ENCODE measurements at regions not wholly inside any gene's neighbourhood (a gene's known extent, or its start where the extent isn't known, plus 50 kb on each side); places are given as distances from the start of the nearest gene placed in this dataset.

DNA sequence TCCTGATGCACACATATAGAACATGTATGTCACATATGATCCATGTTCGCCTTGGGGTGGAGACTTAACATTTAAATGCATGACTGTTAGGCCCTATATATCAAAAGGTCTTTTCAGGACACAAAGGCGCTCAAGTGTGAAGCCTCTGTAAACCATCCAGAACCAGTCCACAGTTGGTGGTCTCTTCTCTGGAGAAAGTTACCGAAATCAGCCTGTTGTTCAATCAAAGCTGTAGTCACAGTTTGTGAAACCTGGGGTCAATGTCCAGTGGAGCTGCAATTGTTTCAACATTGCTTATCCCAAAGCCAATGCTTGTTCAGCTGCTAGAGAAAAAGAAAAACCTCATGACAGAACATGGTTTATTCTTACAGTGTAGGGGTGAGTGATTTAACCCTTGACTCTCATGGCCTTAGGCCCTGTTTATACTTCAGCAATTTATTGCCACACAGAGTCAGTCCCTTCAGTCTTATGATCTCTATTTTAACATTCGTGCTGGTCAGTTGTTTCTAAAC, 193.6 kb upstream of the CST7 start:
- no peak overlapping the region for H3K4me3 ChIP-seq (ENCODE audit: low read depth in 1 of 2, low read length in 2 of 2)
- no peak overlapping the region for H3K27ac ChIP-seq (ENCODE audit: low read depth in 2 of 2, low read length in 1 of 2)
- no peaks in the 10 kb centered on the region for H3K9me3 ChIP-seq (ENCODE audit: control insufficient read depth in 2 of 2, insufficient read depth in 1 of 2, low read depth in 1 of 2, low read length in 1 of 2)
- no peaks in the 10 kb centered on the region for H3K27me3 ChIP-seq (ENCODE audit: control insufficient read depth in 1 of 2, insufficient read depth in 2 of 2, low read length in 2 of 2)
- peaks cover 0 to 2% of the 10 kb centered on the region in 2 donors for H3K4me1 ChIP-seq (ENCODE audit: control insufficient read depth in 2 of 2, insufficient read depth in 2 of 2, low read length in 1 of 2)
- WGBS, 2 donors = 62 to 81% methylated on average over 4 of the region's 4 CpGs
- H3K36me3 ChIP-seq (ENCODE audit: control insufficient read depth in 2 of 2, insufficient read depth in 2 of 2, low read length in 1 of 2) = no peaks in the 10 kb centered on the region

DNA sequence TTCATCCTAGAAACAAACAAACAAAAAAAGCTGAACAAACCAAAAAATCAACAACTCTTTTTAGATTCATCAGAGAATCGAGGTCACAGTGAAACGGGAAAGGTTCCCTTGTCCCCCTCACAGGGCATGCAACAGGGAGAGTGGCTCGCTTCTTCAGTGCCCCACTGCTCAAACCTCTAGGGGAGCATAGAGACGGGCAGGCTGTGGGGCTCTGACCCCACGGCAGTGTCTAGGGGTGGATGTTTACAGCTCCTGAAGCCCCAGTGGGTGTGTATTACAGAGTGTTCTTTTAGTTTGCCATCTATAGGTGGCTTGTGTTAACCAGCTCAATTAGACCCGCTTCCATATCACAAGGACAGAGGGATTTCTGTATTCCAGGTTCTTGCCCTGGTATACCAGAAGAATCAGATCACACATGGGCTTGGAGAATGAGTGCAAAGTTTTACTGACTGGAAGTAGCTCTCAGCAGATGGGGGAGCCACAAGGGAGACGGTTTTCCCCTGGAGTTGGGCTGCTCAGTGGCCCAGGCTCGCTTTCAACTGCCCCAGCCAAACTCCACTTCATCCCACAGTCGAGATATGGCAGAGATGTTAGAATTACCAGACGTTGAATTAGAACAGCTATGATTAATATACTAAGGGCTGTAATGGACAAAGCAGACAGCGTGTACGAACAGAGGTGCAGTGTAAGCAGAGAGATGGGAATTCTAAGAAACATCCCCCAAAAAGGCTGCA, 192.6 kb upstream of the CST7 start:
- no peaks in the 10 kb centered on the region for H3K36me3 ChIP-seq (ENCODE audit: control insufficient read depth in 2 of 2, insufficient read depth in 2 of 2, low read length in 1 of 2)
- no peak overlapping the region for H3K27ac ChIP-seq (ENCODE audit: low read depth in 2 of 2, low read length in 1 of 2)
- no peaks in the 10 kb centered on the region for H3K27me3 ChIP-seq (ENCODE audit: control insufficient read depth in 1 of 2, insufficient read depth in 2 of 2, low read length in 2 of 2)
- peaks cover 0 to 2% of the 10 kb centered on the region in 2 donors for H3K4me1 ChIP-seq (ENCODE audit: control insufficient read depth in 2 of 2, insufficient read depth in 2 of 2, low read length in 1 of 2)
- no peak overlapping the region for H3K4me3 ChIP-seq (ENCODE audit: low read depth in 1 of 2, low read length in 2 of 2)
- no peaks in the 10 kb centered on the region for H3K9me3 ChIP-seq (ENCODE audit: control insufficient read depth in 2 of 2, insufficient read depth in 1 of 2, low read depth in 1 of 2, low read length in 1 of 2)
- WGBS, 2 donors = 66% methylated on average over 12 of the region's 12 CpGs

DNA sequence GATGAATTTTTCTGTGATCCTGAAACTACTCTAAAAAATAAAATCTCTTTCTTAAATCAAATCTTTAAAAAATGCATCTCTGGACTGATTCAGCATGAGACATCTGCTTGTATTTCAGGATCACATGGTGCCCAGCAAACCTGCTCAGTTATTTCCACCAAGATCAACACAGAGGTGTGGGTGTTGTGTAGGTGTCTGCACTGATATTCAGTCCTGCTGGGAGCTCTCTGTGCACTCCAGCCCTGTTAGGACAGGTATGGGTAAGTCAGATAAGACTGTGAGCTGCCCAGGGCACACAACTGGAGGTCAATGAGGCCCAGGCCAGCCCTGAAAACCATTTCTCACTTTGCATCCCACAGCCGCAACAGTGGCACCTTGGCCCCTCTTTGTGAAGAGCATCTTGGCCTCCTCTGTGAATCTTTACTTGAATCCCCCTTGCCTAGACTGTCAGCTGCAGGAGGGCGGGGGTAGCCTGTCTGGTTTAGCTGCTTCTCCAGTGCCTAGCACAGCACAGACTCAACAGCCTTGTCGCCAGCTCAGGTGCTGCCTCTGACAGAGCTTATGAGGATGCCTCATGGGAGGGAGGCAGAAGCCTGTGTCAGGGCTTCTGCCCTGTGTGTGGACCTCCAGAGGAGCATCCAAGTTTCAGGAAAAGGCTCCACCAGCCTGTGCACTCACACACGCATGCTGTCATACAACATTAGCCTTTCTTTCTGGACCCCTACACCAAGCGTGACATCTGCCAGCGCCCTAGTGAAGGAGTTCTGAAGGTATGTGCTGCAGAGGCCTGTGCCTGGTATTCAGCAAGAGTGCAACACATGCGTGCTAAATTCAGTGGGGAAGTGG, 187.6 kb upstream of the CST7 start:
- H3K27me3 ChIP-seq (ENCODE audit: control insufficient read depth in 1 of 2, insufficient read depth in 2 of 2, low read length in 2 of 2) = no peaks in the 10 kb centered on the region
- H3K4me1 ChIP-seq (ENCODE audit: control insufficient read depth in 2 of 2, insufficient read depth in 2 of 2, low read length in 1 of 2) = peaks cover 0 to 3% of the 10 kb centered on the region in 2 donors
- peaks cover 0 to 3% of the 10 kb centered on the region in 2 donors for H3K9me3 ChIP-seq (ENCODE audit: control insufficient read depth in 2 of 2, insufficient read depth in 1 of 2, low read depth in 1 of 2, low read length in 1 of 2)
- no peaks in the 10 kb centered on the region for H3K36me3 ChIP-seq (ENCODE audit: control insufficient read depth in 2 of 2, insufficient read depth in 2 of 2, low read length in 1 of 2)
- WGBS, 2 donors = 94 to 95% methylated on average over 7 of the region's 7 CpGs
- no peak overlapping the region for H3K27ac ChIP-seq (ENCODE audit: low read depth in 2 of 2, low read length in 1 of 2)
- H3K4me3 ChIP-seq (ENCODE audit: low read depth in 1 of 2, low read length in 2 of 2) = no peak overlapping the region

DNA sequence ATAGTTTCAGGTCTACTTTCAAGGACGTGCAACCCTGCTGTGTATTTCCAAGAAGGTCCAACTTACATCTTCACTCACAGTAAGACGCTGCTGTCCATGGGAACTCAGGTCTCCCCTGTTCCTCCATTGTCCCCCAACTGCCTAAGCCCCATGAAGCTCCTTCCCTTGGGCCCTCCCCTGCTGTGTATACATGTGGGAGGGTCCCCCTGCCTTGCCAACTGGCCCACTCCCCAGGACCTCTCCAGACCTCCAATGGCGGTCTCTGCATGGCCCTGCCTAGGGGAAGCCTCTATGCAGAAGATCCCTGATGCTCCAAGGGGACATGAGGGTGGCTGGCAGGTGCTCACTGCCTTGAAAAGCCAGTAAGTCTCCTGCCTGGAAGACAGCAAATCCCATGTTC, 186.7 kb upstream of the CST7 start:
- H3K27ac ChIP-seq (ENCODE audit: low read depth in 2 of 2, low read length in 1 of 2) = no peak overlapping the region
- H3K36me3 ChIP-seq (ENCODE audit: control insufficient read depth in 2 of 2, insufficient read depth in 2 of 2, low read length in 1 of 2) = no peaks in the 10 kb centered on the region
- H3K4me1 ChIP-seq (ENCODE audit: control insufficient read depth in 2 of 2, insufficient read depth in 2 of 2, low read length in 1 of 2) = peaks cover 0 to 3% of the 10 kb centered on the region in 2 donors
- H3K9me3 ChIP-seq (ENCODE audit: control insufficient read depth in 2 of 2, insufficient read depth in 1 of 2, low read depth in 1 of 2, low read length in 1 of 2) = peaks cover 0 to 3% of the 10 kb centered on the region in 2 donors
- H3K27me3 ChIP-seq (ENCODE audit: control insufficient read depth in 1 of 2, insufficient read depth in 2 of 2, low read length in 2 of 2) = no peaks in the 10 kb centered on the region
- WGBS, 2 donors = 91 to 93% methylated on average over 3 of the region's 3 CpGs
- H3K4me3 ChIP-seq (ENCODE audit: low read depth in 1 of 2, low read length in 2 of 2) = no peak overlapping the region

DNA sequence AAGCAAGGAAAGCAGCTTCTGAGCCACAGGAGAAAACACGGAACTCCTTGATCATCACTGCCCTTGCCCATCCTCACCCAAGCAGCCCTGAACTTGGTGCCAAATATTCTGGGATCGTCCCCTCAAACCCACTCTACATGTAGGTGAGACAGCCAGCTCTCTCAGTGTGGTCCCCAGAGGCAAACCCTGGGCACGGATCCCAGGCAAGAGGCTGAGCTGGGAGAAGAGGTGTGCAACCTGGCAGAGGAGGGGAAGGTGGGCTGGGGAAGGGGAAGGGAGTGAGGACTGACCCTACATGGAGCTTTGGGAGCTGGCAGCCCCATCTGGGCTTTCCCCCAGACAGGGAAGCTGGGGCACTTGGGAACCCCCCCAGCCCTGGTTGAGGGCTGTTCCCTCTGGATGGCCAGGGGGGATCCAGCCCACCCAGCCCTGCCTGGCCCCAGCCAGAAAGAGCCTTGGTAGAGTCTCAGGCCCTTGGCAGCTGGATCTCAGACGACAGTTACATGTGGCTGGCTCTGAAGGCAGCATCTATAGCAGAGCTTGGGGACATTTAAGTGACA, 186.2 kb upstream of the CST7 start:
- H3K4me1 ChIP-seq (ENCODE audit: control insufficient read depth in 2 of 2, insufficient read depth in 2 of 2, low read length in 1 of 2) = peaks cover 0 to 3% of the 10 kb centered on the region in 2 donors
- 72 to 76% methylated on average over 4 of the region's 4 CpGs for WGBS, 2 donors

DNA sequence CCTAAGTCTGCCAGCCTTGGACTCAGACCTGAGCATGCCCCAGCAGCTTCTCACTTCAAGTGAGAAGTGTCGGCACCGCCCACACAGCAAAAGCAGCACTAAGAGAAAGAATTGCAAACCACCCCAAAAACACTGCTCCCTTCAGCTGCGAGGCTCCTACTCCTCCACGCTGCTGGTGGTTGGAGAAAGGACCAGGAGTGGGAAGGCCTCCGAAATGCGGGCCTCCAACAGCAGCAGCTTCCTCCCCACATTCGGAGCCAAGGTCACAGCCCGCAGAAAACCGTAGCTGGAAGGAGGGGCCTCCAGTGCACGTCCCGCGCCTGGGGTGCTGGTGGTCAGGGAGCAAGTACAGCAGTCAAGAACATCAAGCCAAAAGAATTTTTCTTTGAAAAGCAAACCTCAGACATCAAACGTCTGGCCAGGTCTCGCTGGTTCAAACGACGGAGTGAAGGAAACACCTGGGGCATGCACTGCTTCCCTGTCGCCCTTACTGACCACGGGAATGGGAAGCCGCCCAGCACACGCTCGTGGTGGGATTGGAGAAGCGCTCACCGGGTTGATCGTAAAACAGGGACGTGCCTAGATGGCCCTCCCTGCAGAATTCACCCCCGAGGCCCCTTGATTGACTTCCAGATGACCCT, 185.6 kb upstream of the CST7 start:
- Histone ChIP-seq H3K9me3 (ENCODE audit: control insufficient read depth in 2 of 2, insufficient read depth in 1 of 2, low read depth in 1 of 2, low read length in 1 of 2) (peaks cover 0 to 3% of the 10 kb centered on the region in 2 donors), H3K4me1 (ENCODE audit: control insufficient read depth in 2 of 2, insufficient read depth in 2 of 2, low read length in 1 of 2) (peaks cover 0 to 3% of the 10 kb centered on the region in 2 donors), H3K36me3 (ENCODE audit: control insufficient read depth in 2 of 2, insufficient read depth in 2 of 2, low read length in 1 of 2) (no peaks in the 10 kb centered on the region), H3K27me3 (ENCODE audit: control insufficient read depth in 1 of 2, insufficient read depth in 2 of 2, low read length in 2 of 2) (no peaks in the 10 kb centered on the region), H3K4me3 (ENCODE audit: low read depth in 1 of 2, low read length in 2 of 2) (no peak overlapping the region), H3K27ac (ENCODE audit: low read depth in 2 of 2, low read length in 1 of 2) (no peak overlapping the region)
- WGBS, 2 donors = 62 to 65% methylated on average over 26 of the region's 26 CpGs

More for the DNA sequence above, 186.2 kb upstream of the CST7 start:
- no peak overlapping the region for H3K4me3 ChIP-seq (ENCODE audit: low read depth in 1 of 2, low read length in 2 of 2)
- H3K9me3 ChIP-seq (ENCODE audit: control insufficient read depth in 2 of 2, insufficient read depth in 1 of 2, low read depth in 1 of 2, low read length in 1 of 2) = peaks cover 0 to 3% of the 10 kb centered on the region in 2 donors
- no peaks in the 10 kb centered on the region for H3K27me3 ChIP-seq (ENCODE audit: control insufficient read depth in 1 of 2, insufficient read depth in 2 of 2, low read length in 2 of 2)
- no peak overlapping the region for H3K27ac ChIP-seq (ENCODE audit: low read depth in 2 of 2, low read length in 1 of 2)
- no peaks in the 10 kb centered on the region for H3K36me3 ChIP-seq (ENCODE audit: control insufficient read depth in 2 of 2, insufficient read depth in 2 of 2, low read length in 1 of 2)

DNA sequence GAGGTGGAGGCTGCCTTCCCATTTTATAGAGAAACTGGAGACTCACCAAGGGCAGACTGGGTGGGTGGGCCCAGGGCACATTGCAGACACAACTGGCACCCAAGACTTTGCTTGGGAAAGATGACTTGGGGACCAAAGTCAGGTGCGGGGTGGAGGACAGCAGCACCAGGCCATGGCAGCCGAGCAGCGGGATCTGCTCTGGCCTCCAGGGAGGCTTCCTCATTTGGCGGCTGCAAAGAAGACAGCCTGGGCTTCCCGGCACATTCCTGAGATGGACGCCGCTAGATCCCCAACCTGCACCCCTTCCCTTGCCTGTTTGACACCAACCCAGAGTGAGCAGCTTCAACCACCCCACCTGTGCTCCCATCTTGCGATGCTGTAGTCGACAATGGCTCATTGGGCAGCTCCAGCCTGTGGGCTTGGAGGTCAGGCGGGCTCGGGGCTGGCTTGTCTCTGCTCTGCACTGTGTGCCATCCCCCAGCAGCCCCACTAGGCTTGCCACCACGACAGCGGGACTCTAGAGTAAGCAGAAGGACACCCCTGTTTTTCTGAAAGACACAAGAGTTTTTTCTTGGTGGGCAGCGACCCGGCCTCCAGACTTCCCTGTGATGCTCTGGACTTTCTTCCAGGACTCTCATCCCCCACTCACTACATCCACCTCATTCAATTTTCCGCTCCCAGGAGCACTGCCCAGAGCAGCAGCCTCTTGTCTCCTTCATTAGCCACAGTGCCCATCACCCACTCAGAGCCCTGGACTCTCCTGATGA, 184.9 kb upstream of the CST7 start:
- peaks cover 0 to 3% of the 10 kb centered on the region in 2 donors for H3K9me3 ChIP-seq (ENCODE audit: control insufficient read depth in 2 of 2, insufficient read depth in 1 of 2, low read depth in 1 of 2, low read length in 1 of 2)
- H3K4me3 ChIP-seq (ENCODE audit: low read depth in 1 of 2, low read length in 2 of 2) = no peak overlapping the region
- 90 to 92% methylated on average over 16 of the region's 16 CpGs for WGBS, 2 donors
- no peak overlapping the region for H3K27ac ChIP-seq (ENCODE audit: low read depth in 2 of 2, low read length in 1 of 2)
- no peaks in the 10 kb centered on the region for H3K36me3 ChIP-seq (ENCODE audit: control insufficient read depth in 2 of 2, insufficient read depth in 2 of 2, low read length in 1 of 2)
- peaks cover 0 to 3% of the 10 kb centered on the region in 2 donors for H3K4me1 ChIP-seq (ENCODE audit: control insufficient read depth in 2 of 2, insufficient read depth in 2 of 2, low read length in 1 of 2)
- no peaks in the 10 kb centered on the region for H3K27me3 ChIP-seq (ENCODE audit: control insufficient read depth in 1 of 2, insufficient read depth in 2 of 2, low read length in 2 of 2)

DNA sequence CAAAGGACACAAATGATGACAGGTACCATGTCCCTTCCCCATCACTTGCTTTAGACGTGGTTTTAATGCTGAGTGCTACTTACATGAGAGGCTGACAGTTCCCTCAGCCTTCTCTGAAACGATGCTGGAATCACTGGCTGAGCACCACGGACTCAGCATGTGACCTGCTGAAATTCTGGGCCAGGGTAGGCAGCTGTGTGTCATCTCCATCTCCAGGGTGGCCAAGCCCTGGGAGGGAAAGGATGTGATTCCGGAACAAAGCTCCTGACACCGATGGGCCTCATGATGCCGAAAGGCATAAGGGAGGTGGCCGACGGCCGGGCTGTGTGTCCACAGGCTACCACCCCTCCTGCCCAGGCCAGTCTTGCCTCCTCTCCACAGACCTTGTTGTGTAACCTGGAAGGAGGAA, 184.3 kb upstream of the CST7 start:
- Histone ChIP-seq H3K4me1 (ENCODE audit: control insufficient read depth in 2 of 2, insufficient read depth in 2 of 2, low read length in 1 of 2) (peaks cover 0 to 3% of the 10 kb centered on the region in 2 donors), H3K27me3 (ENCODE audit: control insufficient read depth in 1 of 2, insufficient read depth in 2 of 2, low read length in 2 of 2) (no peaks in the 10 kb centered on the region), H3K9me3 (ENCODE audit: control insufficient read depth in 2 of 2, insufficient read depth in 1 of 2, low read depth in 1 of 2, low read length in 1 of 2) (peaks cover 0 to 3% of the 10 kb centered on the region in 2 donors), H3K4me3 (ENCODE audit: low read depth in 1 of 2, low read length in 2 of 2) (no peak overlapping the region), H3K36me3 (ENCODE audit: control insufficient read depth in 2 of 2, insufficient read depth in 2 of 2, low read length in 1 of 2) (no peaks in the 10 kb centered on the region), H3K27ac (ENCODE audit: low read depth in 2 of 2, low read length in 1 of 2) (no peak overlapping the region)
- 67 to 73% methylated on average over 9 of the region's 9 CpGs for WGBS, 2 donors
